HG02840 (cell line): ENCODE measurements at regions not wholly inside any gene's neighbourhood (a gene's known extent, or its start where the extent isn't known, plus 50 kb on each side); places are given as distances from the start of the nearest gene placed in this dataset.

Experiments used
- ATAC-seq: cut with Tn5 transposase; IDR thresholded peaks from one replicate; pipeline ENCODE4 v1.9.1; 2021; ENCODE audit warnings: mild to moderate bottlenecking, moderate library complexity, moderate number of reproducible peaks; ENCODE audit not compliant: unreplicated experiment, low FRiP score

GRCh38 chr21:27653481-27653880 is 686.6 kb upstream of the ADAMTS5 start:
- no peak for ATAC-seq

- no peak for ATAC-seq
These were observed 682.9 kb upstream of the ADAMTS5 start for GRCh38 chr21:27649762-27650161.

GRCh38 chr21:27649323-27649722 is 682.4 kb upstream of the ADAMTS5 start:
- ATAC-seq, result no peak

GRCh38 chr21:27648560-27648959 is 681.7 kb upstream of the ADAMTS5 start:
- no peak for ATAC-seq

- ATAC-seq, result no peak
These were observed 681.0 kb upstream of the ADAMTS5 start for GRCh38 chr21:27647921-27648320.

GRCh38 chr21:27647401-27647800 is 680.5 kb upstream of the ADAMTS5 start:
- ATAC-seq, result no peak

GRCh38 chr21:27646691-27647090 is 679.8 kb upstream of the ADAMTS5 start:
- no peak for ATAC-seq

- no peak for ATAC-seq
These were observed 679.2 kb upstream of the ADAMTS5 start for GRCh38 chr21:27646056-27646455.

- ATAC-seq, result no peak
These were observed 678.4 kb upstream of the ADAMTS5 start for GRCh38 chr21:27645285-27645684.

- ATAC-seq, result no peak
These were observed 676.4 kb upstream of the ADAMTS5 start for GRCh38 chr21:27643326-27643725.

GRCh38 chr21:27639286-27639685 is 672.4 kb upstream of the ADAMTS5 start:
- ATAC-seq, result no peak

- no peak for ATAC-seq
These were observed 669.8 kb upstream of the ADAMTS5 start for GRCh38 chr21:27636656-27637055.

GRCh38 chr21:27633631-27634030 is 666.7 kb upstream of the ADAMTS5 start:
- ATAC-seq, result no peak

- no peak for ATAC-seq
These were observed 664.6 kb upstream of the ADAMTS5 start for GRCh38 chr21:27631471-27631870.

GRCh38 chr21:27622631-27623030 is 655.7 kb upstream of the ADAMTS5 start:
- no peak for ATAC-seq

GRCh38 chr21:27614231-27614630 is 647.3 kb upstream of the ADAMTS5 start:
- no peak for ATAC-seq

GRCh38 chr21:27606422-27606821 is 639.5 kb upstream of the ADAMTS5 start:
- no peak for ATAC-seq

- no peak for ATAC-seq
These were observed 629.3 kb upstream of the ADAMTS5 start for GRCh38 chr21:27596196-27596595.

- no peak for ATAC-seq
These were observed 628.8 kb upstream of the ADAMTS5 start for GRCh38 chr21:27595716-27596115.

- ATAC-seq, result no peak
These were observed 623.4 kb upstream of the ADAMTS5 start for GRCh38 chr21:27590271-27590670.

- no peak for ATAC-seq
These were observed 622.9 kb upstream of the ADAMTS5 start for GRCh38 chr21:27589781-27590180.

- ATAC-seq, result no peak
These were observed 620.1 kb upstream of the ADAMTS5 start for GRCh38 chr21:27586986-27587385.

- ATAC-seq, result no peak
These were observed 619.4 kb upstream of the ADAMTS5 start for GRCh38 chr21:27586326-27586725.
